ENCODE measurements at regions not wholly inside any gene's neighbourhood (a gene's known extent, or its start where the extent isn't known, plus 50 kb on each side); places are given as distances from the start of the nearest gene placed in this dataset.
"Not testable (repeated sequence)": the region's sequence is repeated elsewhere in the genome, so short reads cannot be mapped to it uniquely, and the experiment has no call there.

- DNase-seq, result no peak
These were observed 105.9 kb upstream of the RBBP8 start for GRCh38 chr18:22827216-22827615.

DNA sequence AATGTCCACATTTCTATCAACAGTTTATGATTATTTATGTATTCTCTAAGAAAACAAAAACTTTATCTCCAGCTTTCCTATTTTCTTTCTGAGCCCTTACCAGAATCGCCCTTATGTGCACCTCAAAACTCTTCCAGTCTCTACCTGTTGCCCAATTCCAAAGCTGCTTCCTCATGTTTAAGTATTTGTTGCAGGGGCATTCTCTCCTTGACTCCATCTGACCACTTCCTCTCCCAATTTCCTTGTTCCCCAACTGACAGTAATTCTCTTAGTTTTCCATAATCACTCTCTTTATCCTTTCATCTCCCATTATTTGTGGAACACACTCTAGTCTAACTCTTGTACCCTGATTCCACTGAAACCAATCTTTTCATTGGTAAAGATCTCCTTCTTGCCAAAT is 105.4 kb upstream of the RBBP8 start:
- DNase-seq, result no peak

DNA sequence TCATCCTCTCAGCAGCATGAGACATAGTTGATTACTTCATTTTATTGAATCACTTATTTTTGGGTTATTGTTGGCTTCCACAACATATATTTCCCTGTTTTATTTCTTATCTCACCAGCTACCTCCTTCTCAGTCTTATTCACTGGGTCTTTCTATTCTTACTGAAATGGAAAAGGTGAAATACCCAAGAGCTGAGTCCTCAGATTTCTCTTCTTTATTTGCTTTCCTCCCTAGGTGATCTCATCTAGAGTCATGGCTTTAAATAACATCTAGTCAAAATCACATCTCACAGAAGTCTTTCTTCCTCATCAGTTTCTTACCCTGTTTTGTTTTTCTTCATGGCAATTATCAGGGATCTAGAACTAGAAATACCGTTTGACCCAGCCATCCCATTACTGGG is 105.0 kb upstream of the RBBP8 start:
- no peak for DNase-seq

DNA sequence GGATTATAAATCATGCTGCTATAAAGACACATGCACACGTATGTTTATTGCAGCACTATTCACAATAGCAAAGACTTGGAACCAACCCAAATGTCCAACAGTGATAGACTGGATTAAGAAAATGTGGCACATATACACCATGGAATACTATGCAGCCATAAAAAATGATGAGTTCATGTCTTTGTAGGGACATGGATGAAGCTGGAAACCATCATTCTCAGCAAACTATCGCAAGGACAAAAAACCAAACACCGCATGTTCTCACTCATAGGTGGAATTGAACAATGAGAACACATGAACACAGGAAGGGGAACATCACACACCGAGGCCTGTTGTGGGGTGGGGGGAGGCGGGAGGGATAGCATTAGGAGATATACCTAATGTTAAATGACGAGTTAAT is 104.5 kb upstream of the RBBP8 start:
- DNase-seq, result not testable (repeated sequence)

- DNase-seq, result no peak
These were observed 103.3 kb upstream of the RBBP8 start for GRCh38 chr18:22829781-22830180.

DNA sequence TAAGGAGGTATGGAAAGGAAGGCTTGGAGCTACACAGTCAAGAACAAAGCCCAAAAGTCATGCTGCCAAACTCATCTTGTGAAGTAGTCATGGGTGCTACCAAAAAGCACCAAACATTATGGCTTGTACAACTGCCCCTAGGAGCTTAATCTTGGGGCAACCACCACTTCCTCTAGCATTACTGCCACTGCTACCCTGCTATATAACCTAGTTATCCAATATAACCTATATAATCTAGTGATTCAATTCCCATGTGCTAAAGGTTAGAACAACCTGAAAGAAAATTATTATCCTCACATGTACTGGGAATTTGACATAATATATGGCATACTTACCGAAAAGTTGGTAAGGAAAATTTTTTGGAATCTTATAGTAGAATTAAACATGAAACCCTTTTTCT is 102.6 kb upstream of the RBBP8 start:
- no peak for DNase-seq

GRCh38 chr18:22831441-22831904 is 101.7 kb upstream of the RBBP8 start:
- DNase-seq, result no peak

GRCh38 chr18:22836932-22837331 is 96.2 kb upstream of the RBBP8 start:
- DNase-seq, result no peak

DNA sequence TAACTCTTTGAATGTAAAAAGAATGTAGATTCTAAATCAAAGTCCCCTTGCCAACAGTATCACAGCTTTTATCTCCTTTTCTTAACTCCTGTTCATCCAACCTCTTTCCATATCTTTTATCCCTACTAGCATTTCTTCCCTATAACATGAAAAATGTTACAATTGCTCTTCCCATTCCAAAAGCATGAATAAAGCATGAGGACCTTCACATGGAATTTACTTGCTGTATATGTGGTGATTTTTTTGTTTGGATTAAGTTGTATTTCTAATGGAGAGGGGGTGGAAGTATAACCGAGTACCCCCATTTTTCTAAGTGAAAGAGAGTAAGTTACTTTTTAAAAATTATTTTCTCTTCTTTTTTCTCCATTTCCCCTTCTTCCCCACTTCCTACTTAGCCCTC is 94.9 kb upstream of the RBBP8 start:
- DNase-seq, result no peak

GRCh38 chr18:22838639-22839277 is 94.4 kb upstream of the RBBP8 start:
- DNase-seq, result no peak

DNA sequence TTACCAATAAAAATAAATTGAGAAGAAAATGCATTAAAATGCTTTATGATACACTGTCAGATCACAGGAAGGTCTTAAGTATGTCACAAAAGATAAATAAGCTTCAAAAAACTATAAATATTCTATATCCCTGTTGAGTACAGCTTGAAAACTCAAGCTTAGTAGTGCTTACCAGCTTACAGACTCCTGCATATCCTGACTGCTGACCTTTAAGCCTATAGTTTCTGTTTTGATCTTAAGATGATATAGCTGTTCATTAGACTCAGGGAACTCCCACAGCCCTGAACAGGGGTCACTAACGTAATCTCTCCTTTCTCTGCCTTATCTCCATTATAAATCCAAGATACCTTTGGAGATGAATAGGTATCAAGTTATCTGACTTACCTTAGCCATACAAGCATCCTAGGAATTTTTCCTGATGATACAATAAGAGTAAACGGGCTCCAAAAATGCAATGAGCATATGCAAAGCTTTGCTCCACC is 93.7 kb upstream of the RBBP8 start:
- DNase-seq, result no peak

GRCh38 chr18:22840606-22841144 is 92.5 kb upstream of the RBBP8 start:
- DNase-seq, result no peak

GRCh38 chr18:22841840-22842239 is 91.3 kb upstream of the RBBP8 start:
- no peak for DNase-seq

DNA sequence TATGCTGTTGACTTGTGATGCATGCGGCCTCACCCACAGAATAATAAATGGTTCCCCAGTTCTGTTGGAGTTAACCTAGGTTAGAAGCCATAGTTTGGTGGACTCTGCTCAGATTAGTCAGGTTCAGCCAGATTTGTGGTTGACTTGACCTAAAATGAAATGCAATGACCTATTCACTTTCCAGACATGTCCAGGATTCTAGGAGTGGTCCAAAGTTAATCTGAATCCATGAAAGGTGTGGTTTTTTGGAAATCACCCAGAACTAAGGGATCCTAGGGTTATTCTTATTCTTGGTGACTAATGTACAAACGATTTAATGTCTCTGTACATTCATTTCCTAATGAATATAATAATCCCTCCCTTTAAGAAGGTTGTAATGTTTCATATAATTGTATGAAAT is 88.9 kb upstream of the RBBP8 start:
- no peak for DNase-seq

DNA sequence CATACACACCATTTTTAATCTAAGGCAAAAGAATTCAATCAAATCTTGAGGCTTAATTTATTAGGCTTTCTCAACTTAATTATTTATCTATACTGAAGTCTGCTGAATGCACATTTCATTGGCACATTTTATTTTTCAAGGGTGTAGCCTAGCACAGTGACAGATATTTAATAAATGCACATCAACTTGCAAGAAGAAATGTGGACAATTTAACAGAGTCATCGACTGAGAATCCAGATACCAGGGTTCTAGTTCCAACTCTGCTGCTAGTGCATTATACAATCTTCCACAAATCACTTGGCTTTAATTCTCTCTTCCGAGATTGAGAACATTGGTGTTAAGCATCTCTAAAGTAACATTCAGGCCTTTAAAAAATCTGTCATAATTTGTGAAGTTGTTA is 88.5 kb upstream of the RBBP8 start:
- no peak for DNase-seq

- peak; percentile 37 for DNase-seq
These were observed 86.9 kb upstream of the RBBP8 start for GRCh38 chr18:22846088-22846683.

DNA sequence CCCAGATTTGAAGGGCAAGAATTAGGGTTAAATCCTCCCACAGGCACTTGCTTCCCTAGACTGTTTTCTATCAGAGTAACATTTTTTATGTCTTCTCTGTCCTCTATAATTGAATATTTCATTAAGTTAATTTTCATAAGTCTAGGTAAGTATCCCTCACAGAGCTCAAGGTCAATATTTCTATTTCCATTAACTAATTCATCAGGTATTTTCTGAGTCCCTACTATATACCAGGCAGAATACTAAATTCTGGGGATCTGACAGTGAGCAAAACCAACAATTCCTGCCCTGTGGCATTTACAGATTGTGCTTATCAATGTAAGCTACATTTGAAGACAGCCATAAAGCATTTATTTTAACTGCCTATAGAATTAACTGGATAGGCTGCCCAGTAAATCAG is 86.4 kb upstream of the RBBP8 start:
- no peak for DNase-seq

- no peak for DNase-seq
These were observed 85.7 kb upstream of the RBBP8 start for GRCh38 chr18:22847392-22847791.

DNA sequence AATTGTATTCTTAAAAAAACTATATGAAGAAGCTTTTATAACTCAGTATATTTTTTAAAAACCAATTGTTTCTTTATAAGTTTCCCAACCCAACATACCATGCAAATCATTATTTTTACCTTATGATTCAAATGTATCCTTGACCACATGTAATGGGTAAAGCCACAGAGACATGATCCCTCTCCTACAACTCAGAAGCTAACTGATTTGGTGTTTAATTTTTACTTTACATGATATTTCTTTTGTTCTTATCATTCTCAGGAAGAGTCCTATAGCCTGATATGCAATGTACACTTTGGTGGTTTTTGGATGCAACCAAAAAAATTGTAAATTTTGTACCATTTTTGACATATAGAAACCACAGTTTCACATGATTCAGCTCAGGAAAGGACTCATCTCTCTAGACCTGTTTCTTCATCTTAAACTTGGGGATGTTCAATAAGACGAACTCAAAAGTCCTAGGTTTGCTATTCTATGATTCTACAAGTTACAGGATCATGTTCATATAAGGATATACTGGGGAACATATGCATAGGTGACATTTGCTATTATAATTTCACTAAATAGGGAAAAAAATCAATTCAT is 85.2 kb upstream of the RBBP8 start:
- no peak for DNase-seq

- no peak for DNase-seq
These were observed 84.5 kb upstream of the RBBP8 start for GRCh38 chr18:22848615-22849014.

DNA sequence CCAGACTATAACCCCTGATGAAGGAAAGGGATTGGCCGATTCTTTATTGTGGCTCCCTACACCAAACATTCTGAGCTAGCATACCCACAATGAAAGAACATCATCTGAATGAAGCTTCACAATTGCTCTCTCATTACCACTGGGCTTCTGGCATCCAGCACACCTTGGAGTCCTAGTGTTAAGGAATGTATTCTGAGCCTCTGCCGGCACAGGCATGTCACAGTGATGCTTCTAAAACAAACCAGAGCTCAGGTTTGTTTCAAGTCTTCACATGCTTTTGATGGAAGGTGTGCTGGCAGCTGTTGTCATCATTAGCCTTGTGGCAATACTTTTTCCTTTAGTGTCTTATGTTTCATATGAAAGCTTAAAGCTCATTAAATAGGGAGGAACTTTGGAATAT is 76.3 kb upstream of the RBBP8 start:
- no peak for DNase-seq

- DNase-seq, result no peak
These were observed 75.0 kb upstream of the RBBP8 start for GRCh38 chr18:22858121-22858520.

DNA sequence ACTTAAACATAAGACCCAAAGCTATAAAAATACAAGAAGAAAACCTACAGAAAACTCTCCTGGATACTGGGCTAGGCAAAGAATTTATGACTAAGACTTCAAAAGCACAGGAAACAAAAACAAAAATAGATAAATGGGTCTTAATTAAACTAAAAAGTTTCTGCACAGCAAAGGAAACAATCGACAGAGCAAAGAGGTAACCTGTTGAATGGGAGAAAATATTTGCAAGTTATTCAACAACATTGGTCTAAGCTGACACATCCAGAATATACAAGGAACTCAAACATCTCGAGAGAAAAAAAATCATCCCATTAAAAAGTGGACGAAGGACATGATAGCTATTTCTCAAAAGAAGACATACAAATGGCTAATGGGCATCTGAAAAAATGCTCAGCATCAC is 72.3 kb upstream of the RBBP8 start:
- DNase-seq, result no peak

All from dermis blood vessel endothelial cell (primary cell).